ENCODE measurements at regions not wholly inside any gene's neighbourhood (a gene's known extent, or its start where the extent isn't known, plus 50 kb on each side); places are given as distances from the start of the nearest gene placed in this dataset.

GRCh38 chr19:27676877-27677276 lies 1536.1 kb downstream of the UQCRFS1 start:
- no peak overlapping the region for H3K4me3 ChIP-seq (ENCODE audit: low read depth, low read length)
- DNase-seq (ENCODE audit: low read depth): no peak

- no peak for DNase-seq (ENCODE audit: low read depth)
- H3K4me3 ChIP-seq (ENCODE audit: low read depth, low read length): no peak overlapping the region
Measured at GRCh38 chr19:27676334-27676733, 1536.6 kb downstream of the UQCRFS1 start.

- DNase-seq (ENCODE audit: low read depth): no peak
- no peak overlapping the region for H3K4me3 ChIP-seq (ENCODE audit: low read depth, low read length)
Measured at GRCh38 chr19:27675771-27676170, 1537.2 kb downstream of the UQCRFS1 start.

- H3K4me3 ChIP-seq (ENCODE audit: low read depth, low read length): no peak overlapping the region
- no peak for DNase-seq (ENCODE audit: low read depth)
Measured at GRCh38 chr19:27674701-27675100, 1538.2 kb downstream of the UQCRFS1 start.

GRCh38 chr19:27673986-27674385 lies 1539.0 kb downstream of the UQCRFS1 start:
- no peak for DNase-seq (ENCODE audit: low read depth)
- no peak overlapping the region for H3K4me3 ChIP-seq (ENCODE audit: low read depth, low read length)

GRCh38 chr19:27672309-27673047 lies 1540.5 kb downstream of the UQCRFS1 start:
- H3K4me3 ChIP-seq (ENCODE audit: low read depth, low read length): no peak overlapping the region
- no peak for DNase-seq (ENCODE audit: low read depth)

- H3K4me3 ChIP-seq (ENCODE audit: low read depth, low read length): no peak overlapping the region
- no peak for DNase-seq (ENCODE audit: low read depth)
Measured at GRCh38 chr19:27671876-27672275, 1541.1 kb downstream of the UQCRFS1 start.

- no peak for DNase-seq (ENCODE audit: low read depth)
- H3K4me3 ChIP-seq (ENCODE audit: low read depth, low read length): no peak overlapping the region
Measured at GRCh38 chr19:27660428-27660827, 1552.5 kb downstream of the UQCRFS1 start.

- no peak overlapping the region for H3K4me3 ChIP-seq (ENCODE audit: low read depth, low read length)
- no peak for DNase-seq (ENCODE audit: low read depth)
Measured at GRCh38 chr19:27657271-27658051, 1555.5 kb downstream of the UQCRFS1 start.

- DNase-seq (ENCODE audit: low read depth): no peak
- no peak overlapping the region for H3K4me3 ChIP-seq (ENCODE audit: low read depth, low read length)
Measured at GRCh38 chr19:27654266-27654990, 1558.5 kb downstream of the UQCRFS1 start.

- no peak overlapping the region for H3K4me3 ChIP-seq (ENCODE audit: low read depth, low read length)
- DNase-seq (ENCODE audit: low read depth): no peak
Measured at GRCh38 chr19:27652796-27653195, 1560.2 kb downstream of the UQCRFS1 start.

GRCh38 chr19:27652281-27652680 lies 1560.7 kb downstream of the UQCRFS1 start:
- H3K4me3 ChIP-seq (ENCODE audit: low read depth, low read length): no peak overlapping the region
- DNase-seq (ENCODE audit: low read depth): no peak

- no peak overlapping the region for H3K4me3 ChIP-seq (ENCODE audit: low read depth, low read length)
- DNase-seq (ENCODE audit: low read depth): no peak
Measured at GRCh38 chr19:27647423-27647822, 1565.5 kb downstream of the UQCRFS1 start.

- DNase-seq (ENCODE audit: low read depth): no peak
- no peak overlapping the region for H3K4me3 ChIP-seq (ENCODE audit: low read depth, low read length)
Measured at GRCh38 chr19:27635401-27635800, 1577.5 kb downstream of the UQCRFS1 start.

GRCh38 chr19:27618006-27618405 lies 1594.9 kb downstream of the UQCRFS1 start:
- no peak for DNase-seq (ENCODE audit: low read depth)
- no peak overlapping the region for H3K4me3 ChIP-seq (ENCODE audit: low read depth, low read length)

- H3K4me3 ChIP-seq (ENCODE audit: low read depth, low read length): no peak overlapping the region
- no peak for DNase-seq (ENCODE audit: low read depth)
Measured at GRCh38 chr19:27580906-27581305, 1632.0 kb downstream of the UQCRFS1 start.
